OCI-LY7 (cell line): ENCODE measurements at regions not wholly inside any gene's neighbourhood (a gene's known extent, or its start where the extent isn't known, plus 50 kb on each side); places are given as distances from the start of the nearest gene placed in this dataset.

Experiments
- CTCF ChIP-seq: fragments of 200-600 bp; sonication (generic); conservative IDR thresholded peaks from 2 replicates; pipeline ENCODE4 v1.5.1; 2014; ENCODE audit warnings: mild to moderate bottlenecking, antibody characterized with exemption, low read length, moderate library complexity, mixed read lengths
- EZH2phosphoT487 ChIP-seq: fragments of 200-600 bp; sonication (generic); IDR thresholded peaks from 2 replicates; pipeline ENCODE4 v1.6.1; 2018; ENCODE audit warnings: low read depth, borderline replicate concordance, mild to moderate bottlenecking, mixed run types, antibody characterized with exemption, low read length, moderate library complexity, mixed read lengths

DNA sequence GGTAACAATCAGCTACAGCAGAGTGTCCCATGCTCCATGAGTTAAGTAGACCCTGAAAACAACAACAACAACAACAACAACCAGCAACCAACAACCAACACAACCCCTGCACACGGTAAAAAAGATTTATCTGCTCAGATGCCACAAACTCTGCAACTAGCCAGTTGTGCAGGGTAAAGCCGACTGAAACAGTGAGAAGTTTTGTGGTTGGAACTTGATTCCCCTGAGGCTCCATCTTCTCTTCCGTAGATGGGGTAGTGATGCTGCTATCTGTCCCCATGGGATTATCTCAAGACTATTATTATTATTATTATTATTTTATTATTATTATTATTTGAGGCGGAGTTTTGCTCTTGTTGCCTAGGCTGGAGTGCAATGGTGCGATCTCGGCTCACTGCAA, 50.6 kb upstream of the RAPGEF2 start:
- no peak for TF ChIP-seq CTCF
- TF ChIP-seq EZH2phosphoT487: no peak
